ENCODE measurements at regions not wholly inside any gene's neighbourhood (a gene's known extent, or its start where the extent isn't known, plus 50 kb on each side); places are given as distances from the start of the nearest gene placed in this dataset.

- DNase-seq (ENCODE audit: low read depth), result no peak
These were observed 204.3 kb upstream of the GBE1 start for GRCh38 chr3:81965696-81966095.

- DNase-seq (ENCODE audit: low read depth), result no peak
These were observed 201.0 kb upstream of the GBE1 start for GRCh38 chr3:81962396-81962795.

- peak; percentile 26 for DNase-seq (ENCODE audit: low read depth)
These were observed 197.7 kb upstream of the GBE1 start for GRCh38 chr3:81958972-81959640.

GRCh38 chr3:81955878-81956277, 194.4 kb upstream of the GBE1 start:
- no peak for DNase-seq (ENCODE audit: low read depth)

- no peak for DNase-seq (ENCODE audit: low read depth)
These were observed 191.7 kb upstream of the GBE1 start for GRCh38 chr3:81953111-81953510.

GRCh38 chr3:81952141-81952540, 190.7 kb upstream of the GBE1 start:
- no peak for DNase-seq (ENCODE audit: low read depth)

GRCh38 chr3:81951636-81952035, 190.2 kb upstream of the GBE1 start:
- no peak for DNase-seq (ENCODE audit: low read depth)

- DNase-seq (ENCODE audit: low read depth), result no peak
These were observed 189.7 kb upstream of the GBE1 start for GRCh38 chr3:81951106-81951505.

- DNase-seq (ENCODE audit: low read depth), result no peak
These were observed 185.9 kb upstream of the GBE1 start for GRCh38 chr3:81947359-81947758.

GRCh38 chr3:81938681-81939080, 177.2 kb upstream of the GBE1 start:
- DNase-seq (ENCODE audit: low read depth), result no peak

GRCh38 chr3:81936817-81937216, 175.4 kb upstream of the GBE1 start:
- no peak for DNase-seq (ENCODE audit: low read depth)

- DNase-seq (ENCODE audit: low read depth), result no peak
These were observed 171.2 kb upstream of the GBE1 start for GRCh38 chr3:81932681-81933080.

- no peak for DNase-seq (ENCODE audit: low read depth)
These were observed 170.1 kb upstream of the GBE1 start for GRCh38 chr3:81931265-81932251.

GRCh38 chr3:81929697-81930096, 168.3 kb upstream of the GBE1 start:
- no peak for DNase-seq (ENCODE audit: low read depth)

GRCh38 chr3:81927811-81928210, 166.4 kb upstream of the GBE1 start:
- DNase-seq (ENCODE audit: low read depth), result no peak

- no peak for DNase-seq (ENCODE audit: low read depth)
These were observed 163.9 kb upstream of the GBE1 start for GRCh38 chr3:81925385-81925784.

GRCh38 chr3:81923038-81923437, 161.6 kb upstream of the GBE1 start:
- DNase-seq (ENCODE audit: low read depth), result no peak

- no peak for DNase-seq (ENCODE audit: low read depth)
These were observed 161.0 kb upstream of the GBE1 start for GRCh38 chr3:81922404-81922803.

- no peak for DNase-seq (ENCODE audit: low read depth)
These were observed 159.4 kb upstream of the GBE1 start for GRCh38 chr3:81920816-81921215.

- DNase-seq (ENCODE audit: low read depth), result no peak
These were observed 155.4 kb upstream of the GBE1 start for GRCh38 chr3:81916890-81917289.

- no peak for DNase-seq (ENCODE audit: low read depth)
These were observed 152.6 kb upstream of the GBE1 start for GRCh38 chr3:81913886-81914663.

- no peak for DNase-seq (ENCODE audit: low read depth)
These were observed 149.8 kb upstream of the GBE1 start for GRCh38 chr3:81911221-81911620.

All from stromal cell of bone marrow (primary cell).